Uterus (tissue), 2 donors: ENCODE measurements at regions not wholly inside any gene's neighbourhood (a gene's known extent, or its start where the extent isn't known, plus 50 kb on each side); places are given as distances from the start of the nearest gene placed in this dataset.

Experiments
- POLR2A ChIP-seq, 2 donors: fragments of 450-650 bp; IDR thresholded peaks; one replicate each; pipeline ENCODE4 v1.6.1; 2016; ENCODE audit warnings: antibody characterized with exemption in 2 of 2, mild to moderate bottlenecking in 1 of 2, moderate library complexity in 1 of 2
- TF ChIP-seq, protein P1 (sequence below), 4 experiments: fragments of 200-600 bp in 2 of 4; fragments of 450-650 bp in 2 of 4; sonication (generic) in 2 of 4; IDR thresholded peaks; one replicate each; pipeline ENCODE4 v1.5.1; 2016 to 2019; ENCODE audit warnings: antibody characterized with exemption in 4 of 4, mild to moderate bottlenecking in 2 of 4, moderate library complexity in 1 of 4

DNA sequence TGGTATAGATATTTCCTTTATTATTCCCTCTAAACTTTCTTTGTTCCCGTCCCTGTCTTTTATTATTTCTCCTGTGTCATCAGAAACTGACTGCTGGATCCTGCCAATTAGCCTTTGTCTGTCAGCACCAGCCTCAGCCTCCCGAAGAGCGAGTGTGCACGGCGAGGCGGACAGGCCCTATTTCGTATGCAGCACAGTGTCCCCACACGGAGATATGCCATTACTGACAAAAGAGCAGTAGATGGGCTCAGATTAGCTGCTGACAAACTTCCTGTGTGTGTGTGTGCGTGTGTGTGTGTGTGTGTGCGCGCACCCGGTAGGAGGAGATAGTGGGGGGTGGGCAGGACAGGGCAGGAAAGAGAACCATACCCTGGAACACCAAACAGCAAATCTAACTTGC lies 99.5 kb upstream of the ZFP64 start:
- TF ChIP-seq, protein P1, sequence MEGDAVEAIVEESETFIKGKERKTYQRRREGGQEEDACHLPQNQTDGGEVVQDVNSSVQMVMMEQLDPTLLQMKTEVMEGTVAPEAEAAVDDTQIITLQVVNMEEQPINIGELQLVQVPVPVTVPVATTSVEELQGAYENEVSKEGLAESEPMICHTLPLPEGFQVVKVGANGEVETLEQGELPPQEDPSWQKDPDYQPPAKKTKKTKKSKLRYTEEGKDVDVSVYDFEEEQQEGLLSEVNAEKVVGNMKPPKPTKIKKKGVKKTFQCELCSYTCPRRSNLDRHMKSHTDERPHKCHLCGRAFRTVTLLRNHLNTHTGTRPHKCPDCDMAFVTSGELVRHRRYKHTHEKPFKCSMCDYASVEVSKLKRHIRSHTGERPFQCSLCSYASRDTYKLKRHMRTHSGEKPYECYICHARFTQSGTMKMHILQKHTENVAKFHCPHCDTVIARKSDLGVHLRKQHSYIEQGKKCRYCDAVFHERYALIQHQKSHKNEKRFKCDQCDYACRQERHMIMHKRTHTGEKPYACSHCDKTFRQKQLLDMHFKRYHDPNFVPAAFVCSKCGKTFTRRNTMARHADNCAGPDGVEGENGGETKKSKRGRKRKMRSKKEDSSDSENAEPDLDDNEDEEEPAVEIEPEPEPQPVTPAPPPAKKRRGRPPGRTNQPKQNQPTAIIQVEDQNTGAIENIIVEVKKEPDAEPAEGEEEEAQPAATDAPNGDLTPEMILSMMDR (IDR thresholded peaks at IDR 0.05): no peak
- no peak for TF ChIP-seq POLR2A (IDR thresholded peaks at IDR 0.05)
